ENCODE measurements at regions not wholly inside any gene's neighbourhood (a gene's known extent, or its start where the extent isn't known, plus 50 kb on each side); places are given as distances from the start of the nearest gene placed in this dataset.
"Not testable (repeated sequence)": the region's sequence is repeated elsewhere in the genome, so short reads cannot be mapped to it uniquely, and the experiment has no call there.

- TF ChIP-seq, protein P1, sequence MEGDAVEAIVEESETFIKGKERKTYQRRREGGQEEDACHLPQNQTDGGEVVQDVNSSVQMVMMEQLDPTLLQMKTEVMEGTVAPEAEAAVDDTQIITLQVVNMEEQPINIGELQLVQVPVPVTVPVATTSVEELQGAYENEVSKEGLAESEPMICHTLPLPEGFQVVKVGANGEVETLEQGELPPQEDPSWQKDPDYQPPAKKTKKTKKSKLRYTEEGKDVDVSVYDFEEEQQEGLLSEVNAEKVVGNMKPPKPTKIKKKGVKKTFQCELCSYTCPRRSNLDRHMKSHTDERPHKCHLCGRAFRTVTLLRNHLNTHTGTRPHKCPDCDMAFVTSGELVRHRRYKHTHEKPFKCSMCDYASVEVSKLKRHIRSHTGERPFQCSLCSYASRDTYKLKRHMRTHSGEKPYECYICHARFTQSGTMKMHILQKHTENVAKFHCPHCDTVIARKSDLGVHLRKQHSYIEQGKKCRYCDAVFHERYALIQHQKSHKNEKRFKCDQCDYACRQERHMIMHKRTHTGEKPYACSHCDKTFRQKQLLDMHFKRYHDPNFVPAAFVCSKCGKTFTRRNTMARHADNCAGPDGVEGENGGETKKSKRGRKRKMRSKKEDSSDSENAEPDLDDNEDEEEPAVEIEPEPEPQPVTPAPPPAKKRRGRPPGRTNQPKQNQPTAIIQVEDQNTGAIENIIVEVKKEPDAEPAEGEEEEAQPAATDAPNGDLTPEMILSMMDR (IDR thresholded peaks at IDR 0.05; ENCODE audit: low read depth, low read length, poor library complexity, severe bottlenecking) = not testable (repeated sequence)
- TF ChIP-seq EZH2phosphoT487 (IDR thresholded peaks at IDR 0.05; ENCODE audit: borderline replicate concordance, low read length) = not testable (repeated sequence)
These were observed 2092.4 kb upstream of the ACO1 start for GRCh38 chr9:30292026-30292425.

Data from DOHH2 (cell line).